HCT116 (cell line): ENCODE measurements at regions not wholly inside any gene's neighbourhood (a gene's known extent, or its start where the extent isn't known, plus 50 kb on each side); places are given as distances from the start of the nearest gene placed in this dataset.

Experiments
- ATAC-seq: fragments of 200-7000 bp; cut with Tn5 transposase; 2 replicates; pipeline ENCODE4 v1.9.1; 2020; ENCODE audit warnings: mild to moderate bottlenecking, moderate library complexity
- BruUV-seq: library from RNA; stranded (reverse); fragments of 400-500 nt; replicated peaks from 2 replicates; lab custom pipeline; 2021; lab: Mats Ljungman, UMichigan
- CTCF ChIA-PET: fragments of 300-600 bp; sonication (Branson Sonifier 250); formaldehyde crosslinking; loops from one replicate; lab custom pipeline; 2021; ENCODE audit warnings: antibody characterized with exemption; lab: Charles Lee
- POLR2A ChIA-PET: fragments of 300-600, 350-600 bp; sonication (Branson Sonifier 250); formaldehyde crosslinking; loops from one replicate; lab custom pipeline; 2021; ENCODE audit warnings: antibody characterized with exemption; lab: Charles Lee
- RAD21 ChIA-PET, 2 experiments: fragments of 300-600 bp; sonication (Branson Sonifier 250); formaldehyde crosslinking; loops; one replicate each; lab custom pipeline; 2023; ENCODE audit warnings: low total read pairs in 2 of 2; ENCODE audit not compliant: uncharacterized antibody in 2 of 2, unreplicated experiment in 2 of 2, low non-redundant PET in 1 of 2; lab: Charles Lee
- DNase-seq: peaks from one replicate; pipeline ENCODE4 v3.0.0-alpha.2; 2010; ENCODE audit warnings: low read depth, low spot score
- H2AFZ ChIP-seq: fragments of 200-600 bp; shearing (Covaris generic), sonication (generic); 2 replicates; pipeline ENCODE4 v1.6.1; 2017; ENCODE audit warnings: low read depth, mixed run types, mixed read lengths, antibody characterized with exemption, low read length; ENCODE audit not compliant: poor library complexity, severe bottlenecking
- H3K27ac ChIP-seq: 2 replicates; pipeline ENCODE4 v1.5.1; 2012; ENCODE audit warnings: low read depth, low read length
- H3K27me3 ChIP-seq: fragments of 200-600 bp; sonication (generic); 2 replicates; pipeline ENCODE4 v1.6.1; 2016; ENCODE audit warnings: mixed run types, low read length, mixed read lengths; ENCODE audit not compliant: insufficient read depth
- H3K36me3 ChIP-seq, 2 experiments: fragments of 200-500 bp in 1 of 2; fragments of 200-600 bp in 1 of 2; sonication (Bioruptor generic) in 1 of 2; sonication (generic) in 1 of 2; 2 replicates each; pipeline versions ENCODE4 v1.5.1 to v1.6.1; 2014 to 2016; ENCODE audit warnings: low read length in 2 of 2, inconsistent platforms in 1 of 2, mixed read lengths in 1 of 2, mixed run types in 1 of 2; ENCODE audit not compliant: insufficient read depth in 2 of 2, control insufficient read depth in 1 of 2
- H3K4me1 ChIP-seq, 2 experiments: fragments of 200-600 bp in 1 of 2; sonication (generic) in 1 of 2; 2 replicates each; pipeline versions ENCODE4 v1.5.1 to v1.6.1; 2012 to 2017; ENCODE audit warnings: low read length in 2 of 2, inconsistent platforms in 1 of 2, mild to moderate bottlenecking in 1 of 2, mixed read lengths in 1 of 2, mixed run types in 1 of 2, moderate library complexity in 1 of 2; ENCODE audit not compliant: insufficient read depth in 2 of 2, control insufficient read depth in 1 of 2
- H3K4me2 ChIP-seq: fragments of 200-600 bp; sonication (generic); 2 replicates; pipeline ENCODE4 v1.6.1; 2017; ENCODE audit warnings: mixed run types, low read length, mixed read lengths
- H3K4me3 ChIP-seq, 2 experiments: fragments of 200-600 bp in 1 of 2; sonication (generic) in 1 of 2; replicated peaks in 1 of 2; 2 replicates each; pipeline ENCODE4 v1.5.1; 2011 to 2016; ENCODE audit warnings: low read length in 2 of 2, control low read depth in 1 of 2, low read depth in 1 of 2, mild to moderate bottlenecking in 1 of 2, mixed read lengths in 1 of 2, mixed run types in 1 of 2
- H3K79me2 ChIP-seq: fragments of 200-600 bp; sonication (generic); 2 replicates; pipeline ENCODE4 v1.6.1; 2017; ENCODE audit warnings: mild to moderate bottlenecking, mixed run types, low read length, moderate library complexity, mixed read lengths; ENCODE audit not compliant: insufficient read depth
- H3K9ac ChIP-seq: fragments of 200-600 bp; sonication (generic); 2 replicates; pipeline ENCODE4 v1.6.1; 2016; ENCODE audit warnings: low read length, mixed read lengths
- H3K9me2 ChIP-seq: fragments of 200-600 bp; sonication (generic), shearing (Covaris generic); 2 replicates; pipeline ENCODE4 v1.6.1; 2017; ENCODE audit warnings: mixed run types, mild to moderate bottlenecking, moderate library complexity; ENCODE audit not compliant: insufficient read depth
- H3K9me3 ChIP-seq, 2 experiments: fragments of 200-500 bp in 1 of 2; fragments of 200-600 bp in 1 of 2; sonication (Bioruptor generic) in 1 of 2; sonication (generic) in 1 of 2; 2 replicates each; pipeline ENCODE4 v1.6.1; 2014 to 2017; ENCODE audit warnings: low read length in 2 of 2, mixed read lengths in 2 of 2, inconsistent platforms in 1 of 2, low read depth in 1 of 2, mild to moderate bottlenecking in 1 of 2, mixed run types in 1 of 2, moderate library complexity in 1 of 2; ENCODE audit not compliant: control insufficient read depth in 1 of 2, insufficient read depth in 1 of 2
- H4K20me1 ChIP-seq: fragments of 200-600 bp; sonication (generic), shearing (Covaris generic); 2 replicates; pipeline ENCODE4 v1.6.1; 2017; ENCODE audit warnings: mixed run types, mild to moderate bottlenecking, moderate library complexity; ENCODE audit not compliant: insufficient read depth
- ATF3 ChIP-seq: IDR thresholded peaks from 2 replicates; pipeline ENCODE4 v1.6.1; 2012
- ELF1 ChIP-seq: IDR thresholded peaks from 2 replicates; pipeline ENCODE4 v1.6.1; 2012; ENCODE audit warnings: low read depth, borderline replicate concordance
- EZH2phosphoT487 ChIP-seq: fragments of 200-600 bp; IDR thresholded peaks from 2 replicates; pipeline ENCODE4 v1.6.1; 2018; ENCODE audit warnings: antibody characterized with exemption, borderline replicate concordance
- FOSL1 ChIP-seq: IDR thresholded peaks from 2 replicates; pipeline ENCODE4 v1.6.1; 2012; ENCODE audit warnings: low read depth
- JUND ChIP-seq: IDR thresholded peaks from 2 replicates; pipeline ENCODE4 v1.6.1; 2012
- POLR2A ChIP-seq: IDR thresholded peaks from 2 replicates; pipeline ENCODE4 v1.7.0; 2011; ENCODE audit warnings: borderline replicate concordance; ENCODE audit not compliant: insufficient read depth, insufficient read length; ENCODE audit errors: extremely low read depth
- POLR2AphosphoS5 ChIP-seq: IDR thresholded peaks from 2 replicates; pipeline ENCODE4 v1.6.1; 2011; ENCODE audit warnings: mild to moderate bottlenecking, low read depth, low read length, moderate library complexity
- TCF7L2 ChIP-seq: IDR thresholded peaks from 2 replicates; pipeline ENCODE4 v1.7.0; 2011; ENCODE audit warnings: borderline replicate concordance, inconsistent platforms; ENCODE audit not compliant: insufficient read depth, insufficient read length; ENCODE audit errors: extremely low read depth
- intact Hi-C: fragments of 100-400 bp; cut with micrococcal nuclease; formaldehyde crosslinking; loops from 2 replicates; pipeline ENCODE4 v1.10.0; 2022
- TF ChIP-seq, protein P1 (sequence below): IDR thresholded peaks from 2 replicates; pipeline ENCODE4 v1.6.1; 2011; ENCODE audit warnings: mild to moderate bottlenecking, low read length, moderate library complexity; ENCODE audit not compliant: insufficient replicate concordance; ENCODE audit errors: extremely low read depth

- TF ChIP-seq ATF3 (no peak), TCF7L2 (no peak), JUND (no peak), EZH2phosphoT487 (no peak), FOSL1 (no peak), POLR2A (no peak), ELF1 (no peak), POLR2AphosphoS5 (no peak)
- TF ChIP-seq, protein P1, sequence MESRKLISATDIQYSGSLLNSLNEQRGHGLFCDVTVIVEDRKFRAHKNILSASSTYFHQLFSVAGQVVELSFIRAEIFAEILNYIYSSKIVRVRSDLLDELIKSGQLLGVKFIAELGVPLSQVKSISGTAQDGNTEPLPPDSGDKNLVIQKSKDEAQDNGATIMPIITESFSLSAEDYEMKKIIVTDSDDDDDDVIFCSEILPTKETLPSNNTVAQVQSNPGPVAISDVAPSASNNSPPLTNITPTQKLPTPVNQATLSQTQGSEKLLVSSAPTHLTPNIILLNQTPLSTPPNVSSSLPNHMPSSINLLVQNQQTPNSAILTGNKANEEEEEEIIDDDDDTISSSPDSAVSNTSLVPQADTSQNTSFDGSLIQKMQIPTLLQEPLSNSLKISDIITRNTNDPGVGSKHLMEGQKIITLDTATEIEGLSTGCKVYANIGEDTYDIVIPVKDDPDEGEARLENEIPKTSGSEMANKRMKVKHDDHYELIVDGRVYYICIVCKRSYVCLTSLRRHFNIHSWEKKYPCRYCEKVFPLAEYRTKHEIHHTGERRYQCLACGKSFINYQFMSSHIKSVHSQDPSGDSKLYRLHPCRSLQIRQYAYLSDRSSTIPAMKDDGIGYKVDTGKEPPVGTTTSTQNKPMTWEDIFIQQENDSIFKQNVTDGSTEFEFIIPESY, result no peak
Observed at GRCh38 chr20:22308934-22309333, 275.4 kb downstream of the FOXA2 start (continued).

DNA sequence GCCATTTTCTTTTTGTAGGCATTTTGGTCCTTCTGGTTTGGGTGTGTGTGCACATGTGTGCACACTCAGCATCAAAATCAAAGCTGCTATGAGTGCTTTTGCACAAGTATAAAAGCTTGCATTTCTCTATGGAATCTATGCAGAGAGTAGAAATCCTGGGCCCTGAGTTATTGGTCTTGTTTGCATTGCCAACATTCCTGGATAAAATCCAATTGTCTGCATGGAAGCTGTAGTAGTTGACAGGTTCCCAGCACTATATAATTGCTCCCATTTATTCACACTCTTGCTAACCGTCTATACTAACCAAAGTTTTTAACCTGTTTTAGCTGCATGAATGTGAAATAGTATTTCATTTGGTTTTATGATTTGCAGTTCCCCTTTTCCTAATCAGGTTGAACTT lies 277.0 kb downstream of the FOXA2 start:
- no peak overlapping the region for H3K4me2 ChIP-seq
- H3K79me2 ChIP-seq, result no peaks in the 10 kb centered on the region
- POLR2A ChIA-PET, result no interaction called here
- no peak overlapping the region for H2AFZ ChIP-seq
- CTCF ChIA-PET, result no interaction called here
- no peak for ATAC-seq
- peaks cover 31% of the 10 kb centered on the region for H3K27me3 ChIP-seq
- H3K4me1 ChIP-seq, result no peaks in the 10 kb centered on the region
- no peak overlapping the region for H3K4me3 ChIP-seq
- no peak for TF ChIP-seq ELF1
- H3K9me3 ChIP-seq, result no peaks in the 10 kb centered on the region
- no peaks in the 10 kb centered on the region for H3K36me3 ChIP-seq
- no peaks in the 10 kb centered on the region for H4K20me1 ChIP-seq
- no peak overlapping the region for H3K9ac ChIP-seq
- DNase-seq, result no peak
- intact Hi-C loops, result loop anchor here (2.0 kb wide), 1 partner anchor 587 kb away; no protein-coding TSS in a partner anchor
- RAD21 ChIA-PET, result no interaction called here
- no peak overlapping the region for H3K27ac ChIP-seq
- H3K9me2 ChIP-seq, result no peaks in the 10 kb centered on the region
- BruUV-seq, result no TSS peak
